A673 (cell line): ENCODE measurements at regions not wholly inside any gene's neighbourhood (a gene's known extent, or its start where the extent isn't known, plus 50 kb on each side); places are given as distances from the start of the nearest gene placed in this dataset.

Experiments used
- EZH2 ChIP-seq: fragments of 200-600 bp; sonication (generic); IDR thresholded peaks from 2 replicates; pipeline ENCODE4 v1.6.1; 2017; ENCODE audit warnings: borderline replicate concordance, low read depth, mild to moderate bottlenecking, mixed read lengths, antibody characterized with exemption, low read length; ENCODE audit not compliant: poor library complexity, severe bottlenecking
- TF ChIP-seq, protein P1 (sequence below): fragments of 300-800, 200-600 bp; sonication (generic); conservative IDR thresholded peaks from 2 replicates; pipeline ENCODE4 v1.5.1; 2017; ENCODE audit warnings: low read depth, mild to moderate bottlenecking, antibody characterized with exemption, low read length, moderate library complexity, mixed read lengths

DNA sequence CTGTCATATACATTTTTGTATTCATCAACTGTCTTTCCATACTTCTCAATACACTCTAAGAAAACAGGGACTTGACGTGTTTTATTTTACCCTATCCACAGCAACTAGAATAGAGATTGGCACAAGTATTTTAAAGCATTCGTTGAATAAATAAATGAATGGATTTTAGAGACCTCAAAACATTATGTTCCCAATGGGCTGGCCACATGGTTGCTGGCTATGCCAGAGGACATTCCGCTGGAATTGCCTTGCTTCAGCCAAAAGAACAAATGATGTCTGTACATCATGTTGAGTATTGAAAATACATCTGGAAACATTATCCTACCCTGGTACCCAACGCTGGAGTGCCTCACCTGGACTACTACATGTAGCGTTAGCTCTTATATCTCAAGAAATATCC, 132.8 kb upstream of the RAP1B start:
- TF ChIP-seq, protein P1, sequence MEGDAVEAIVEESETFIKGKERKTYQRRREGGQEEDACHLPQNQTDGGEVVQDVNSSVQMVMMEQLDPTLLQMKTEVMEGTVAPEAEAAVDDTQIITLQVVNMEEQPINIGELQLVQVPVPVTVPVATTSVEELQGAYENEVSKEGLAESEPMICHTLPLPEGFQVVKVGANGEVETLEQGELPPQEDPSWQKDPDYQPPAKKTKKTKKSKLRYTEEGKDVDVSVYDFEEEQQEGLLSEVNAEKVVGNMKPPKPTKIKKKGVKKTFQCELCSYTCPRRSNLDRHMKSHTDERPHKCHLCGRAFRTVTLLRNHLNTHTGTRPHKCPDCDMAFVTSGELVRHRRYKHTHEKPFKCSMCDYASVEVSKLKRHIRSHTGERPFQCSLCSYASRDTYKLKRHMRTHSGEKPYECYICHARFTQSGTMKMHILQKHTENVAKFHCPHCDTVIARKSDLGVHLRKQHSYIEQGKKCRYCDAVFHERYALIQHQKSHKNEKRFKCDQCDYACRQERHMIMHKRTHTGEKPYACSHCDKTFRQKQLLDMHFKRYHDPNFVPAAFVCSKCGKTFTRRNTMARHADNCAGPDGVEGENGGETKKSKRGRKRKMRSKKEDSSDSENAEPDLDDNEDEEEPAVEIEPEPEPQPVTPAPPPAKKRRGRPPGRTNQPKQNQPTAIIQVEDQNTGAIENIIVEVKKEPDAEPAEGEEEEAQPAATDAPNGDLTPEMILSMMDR: no peak
- TF ChIP-seq EZH2: no peak
